HCT116 (cell line): ENCODE measurements at regions not wholly inside any gene's neighbourhood (a gene's known extent, or its start where the extent isn't known, plus 50 kb on each side); places are given as distances from the start of the nearest gene placed in this dataset.

Source experiments
- ATAC-seq: fragments of 200-7000 bp; cut with Tn5 transposase; 2 replicates; pipeline ENCODE4 v1.9.1; 2020; ENCODE audit warnings: mild to moderate bottlenecking, moderate library complexity
- BruUV-seq: library from RNA; stranded (reverse); fragments of 400-500 nt; replicated peaks from 2 replicates; lab custom pipeline; 2021; lab: Mats Ljungman, UMichigan
- CTCF ChIA-PET: fragments of 300-600 bp; sonication (Branson Sonifier 250); formaldehyde crosslinking; loops from one replicate; lab custom pipeline; 2021; ENCODE audit warnings: antibody characterized with exemption; lab: Charles Lee
- POLR2A ChIA-PET: fragments of 300-600, 350-600 bp; sonication (Branson Sonifier 250); formaldehyde crosslinking; loops from one replicate; lab custom pipeline; 2021; ENCODE audit warnings: antibody characterized with exemption; lab: Charles Lee
- RAD21 ChIA-PET, 2 experiments: fragments of 300-600 bp; sonication (Branson Sonifier 250); formaldehyde crosslinking; loops; one replicate each; lab custom pipeline; 2023; ENCODE audit warnings: low total read pairs in 2 of 2; ENCODE audit not compliant: uncharacterized antibody in 2 of 2, unreplicated experiment in 2 of 2, low non-redundant PET in 1 of 2; lab: Charles Lee
- DNase-seq: peaks from one replicate; pipeline ENCODE4 v3.0.0-alpha.2; 2010; ENCODE audit warnings: low read depth, low spot score
- H2AFZ ChIP-seq: fragments of 200-600 bp; shearing (Covaris generic), sonication (generic); 2 replicates; pipeline ENCODE4 v1.6.1; 2017; ENCODE audit warnings: low read depth, mixed run types, mixed read lengths, antibody characterized with exemption, low read length; ENCODE audit not compliant: poor library complexity, severe bottlenecking
- H3K27ac ChIP-seq: 2 replicates; pipeline ENCODE4 v1.5.1; 2012; ENCODE audit warnings: low read depth, low read length
- H3K27me3 ChIP-seq: fragments of 200-600 bp; sonication (generic); 2 replicates; pipeline ENCODE4 v1.6.1; 2016; ENCODE audit warnings: mixed run types, low read length, mixed read lengths; ENCODE audit not compliant: insufficient read depth
- H3K36me3 ChIP-seq, 2 experiments: fragments of 200-500 bp in 1 of 2; fragments of 200-600 bp in 1 of 2; sonication (Bioruptor generic) in 1 of 2; sonication (generic) in 1 of 2; 2 replicates each; pipeline versions ENCODE4 v1.5.1 to v1.6.1; 2014 to 2016; ENCODE audit warnings: low read length in 2 of 2, inconsistent platforms in 1 of 2, mixed read lengths in 1 of 2, mixed run types in 1 of 2; ENCODE audit not compliant: insufficient read depth in 2 of 2, control insufficient read depth in 1 of 2
- H3K4me1 ChIP-seq, 2 experiments: fragments of 200-600 bp in 1 of 2; sonication (generic) in 1 of 2; 2 replicates each; pipeline versions ENCODE4 v1.5.1 to v1.6.1; 2012 to 2017; ENCODE audit warnings: low read length in 2 of 2, inconsistent platforms in 1 of 2, mild to moderate bottlenecking in 1 of 2, mixed read lengths in 1 of 2, mixed run types in 1 of 2, moderate library complexity in 1 of 2; ENCODE audit not compliant: insufficient read depth in 2 of 2, control insufficient read depth in 1 of 2
- H3K4me2 ChIP-seq: fragments of 200-600 bp; sonication (generic); 2 replicates; pipeline ENCODE4 v1.6.1; 2017; ENCODE audit warnings: mixed run types, low read length, mixed read lengths
- H3K4me3 ChIP-seq, 2 experiments: fragments of 200-600 bp in 1 of 2; sonication (generic) in 1 of 2; replicated peaks in 1 of 2; 2 replicates each; pipeline ENCODE4 v1.5.1; 2011 to 2016; ENCODE audit warnings: low read length in 2 of 2, control low read depth in 1 of 2, low read depth in 1 of 2, mild to moderate bottlenecking in 1 of 2, mixed read lengths in 1 of 2, mixed run types in 1 of 2
- H3K79me2 ChIP-seq: fragments of 200-600 bp; sonication (generic); 2 replicates; pipeline ENCODE4 v1.6.1; 2017; ENCODE audit warnings: mild to moderate bottlenecking, mixed run types, low read length, moderate library complexity, mixed read lengths; ENCODE audit not compliant: insufficient read depth
- H3K9ac ChIP-seq: fragments of 200-600 bp; sonication (generic); 2 replicates; pipeline ENCODE4 v1.6.1; 2016; ENCODE audit warnings: low read length, mixed read lengths
- H3K9me2 ChIP-seq: fragments of 200-600 bp; sonication (generic), shearing (Covaris generic); 2 replicates; pipeline ENCODE4 v1.6.1; 2017; ENCODE audit warnings: mixed run types, mild to moderate bottlenecking, moderate library complexity; ENCODE audit not compliant: insufficient read depth
- H3K9me3 ChIP-seq, 2 experiments: fragments of 200-500 bp in 1 of 2; fragments of 200-600 bp in 1 of 2; sonication (Bioruptor generic) in 1 of 2; sonication (generic) in 1 of 2; 2 replicates each; pipeline ENCODE4 v1.6.1; 2014 to 2017; ENCODE audit warnings: low read length in 2 of 2, mixed read lengths in 2 of 2, inconsistent platforms in 1 of 2, low read depth in 1 of 2, mild to moderate bottlenecking in 1 of 2, mixed run types in 1 of 2, moderate library complexity in 1 of 2; ENCODE audit not compliant: control insufficient read depth in 1 of 2, insufficient read depth in 1 of 2
- H4K20me1 ChIP-seq: fragments of 200-600 bp; sonication (generic), shearing (Covaris generic); 2 replicates; pipeline ENCODE4 v1.6.1; 2017; ENCODE audit warnings: mixed run types, mild to moderate bottlenecking, moderate library complexity; ENCODE audit not compliant: insufficient read depth
- CBX3 ChIP-seq: IDR thresholded peaks from 2 replicates; pipeline ENCODE4 v1.6.1; 2012; ENCODE audit warnings: low read depth
- CEBPB ChIP-seq: IDR thresholded peaks from 2 replicates; pipeline ENCODE4 v1.6.1; 2012; ENCODE audit warnings: low read depth
- EGR1 ChIP-seq: IDR thresholded peaks from 2 replicates; pipeline ENCODE4 v1.6.1; 2012; ENCODE audit warnings: low read depth
- ELF1 ChIP-seq: IDR thresholded peaks from 2 replicates; pipeline ENCODE4 v1.6.1; 2012; ENCODE audit warnings: low read depth, borderline replicate concordance
- EZH2 ChIP-seq: fragments of 200-600 bp; sonication (generic); IDR thresholded peaks from 2 replicates; pipeline ENCODE4 v1.6.1; 2017; ENCODE audit warnings: antibody characterized with exemption, mixed run types
- JUND ChIP-seq: IDR thresholded peaks from 2 replicates; pipeline ENCODE4 v1.6.1; 2012
- POLR2AphosphoS5 ChIP-seq: IDR thresholded peaks from 2 replicates; pipeline ENCODE4 v1.6.1; 2011; ENCODE audit warnings: mild to moderate bottlenecking, low read depth, low read length, moderate library complexity
- SIN3A ChIP-seq: IDR thresholded peaks from 2 replicates; pipeline ENCODE4 v1.6.1; 2012; ENCODE audit warnings: low read depth
- SP1 ChIP-seq: IDR thresholded peaks from 2 replicates; pipeline ENCODE4 v1.6.1; 2012; ENCODE audit warnings: low read depth
- SRF ChIP-seq: IDR thresholded peaks from 2 replicates; pipeline ENCODE4 v1.6.1; 2012; ENCODE audit warnings: low read depth
- TCF7L2 ChIP-seq: IDR thresholded peaks from 2 replicates; pipeline ENCODE4 v1.7.0; 2011; ENCODE audit warnings: borderline replicate concordance, inconsistent platforms; ENCODE audit not compliant: insufficient read depth, insufficient read length; ENCODE audit errors: extremely low read depth
- YY1 ChIP-seq: IDR thresholded peaks from 2 replicates; pipeline ENCODE4 v1.6.1; 2011; ENCODE audit warnings: low read length, low read depth, moderate library complexity, mild to moderate bottlenecking; ENCODE audit not compliant: insufficient replicate concordance; ENCODE audit errors: extremely low read depth
- ZNF274 ChIP-seq: fragments of 200-500 bp; sonication (Bioruptor generic); IDR thresholded peaks from 2 replicates; pipeline ENCODE4 v1.6.1; 2014; ENCODE audit warnings: mild to moderate bottlenecking, low read depth, low read length, inconsistent platforms
- intact Hi-C: fragments of 100-400 bp; cut with micrococcal nuclease; formaldehyde crosslinking; loops from 2 replicates; pipeline ENCODE4 v1.10.0; 2022
- TF ChIP-seq, protein P1 (sequence below), 3 experiments: fragments of 200-600 bp in 1 of 3; sonication (generic) in 1 of 3; IDR thresholded peaks in 2 of 3; conservative IDR thresholded peaks in 1 of 3; 2 replicates each; pipeline ENCODE4 v1.5.1; 2012 to 2017; ENCODE audit warnings: low read depth in 2 of 3, low read length in 2 of 3, antibody characterized with exemption in 1 of 3, borderline replicate concordance in 1 of 3, control low read depth in 1 of 3, mild to moderate bottlenecking in 1 of 3, mixed read lengths in 1 of 3, mixed run types in 1 of 3, moderate library complexity in 1 of 3; ENCODE audit not compliant: insufficient read depth in 1 of 3

- Histone ChIP-seq H3K79me2 (no peaks in the 10 kb centered on the region), H3K4me1 (no peaks in the 10 kb centered on the region), H3K9ac (no peak overlapping the region), H3K9me3 (peaks cover 18 to 24% of the 10 kb centered on the region in 2 experiments; a peak in 2 of 4 replicates), H3K36me3 (no peaks in the 10 kb centered on the region), H3K9me2 (no peaks in the 10 kb centered on the region), H3K4me2 (no peak overlapping the region), H3K4me3 (no peak overlapping the region), H3K27me3 (no peaks in the 10 kb centered on the region), H4K20me1 (no peaks in the 10 kb centered on the region), H2AFZ (no peak overlapping the region), H3K27ac (no peak overlapping the region)
- no peak for ATAC-seq
- CTCF ChIA-PET = no interaction called here
- no peak for TF ChIP-seq SIN3A
- TF ChIP-seq JUND = no peak
- no peak for TF ChIP-seq ELF1
- no peak for TF ChIP-seq EGR1
- TF ChIP-seq TCF7L2 = no peak
- TF ChIP-seq CEBPB = no peak
- no peak for TF ChIP-seq EZH2
- no TSS peak for BruUV-seq
- no peak for DNase-seq
- RAD21 ChIA-PET = no interaction called here
- POLR2A ChIA-PET = no interaction called here
- intact Hi-C loops = no loop called here
These were observed 389.5 kb upstream of the CDH4 start for GRCh38 chr20:60862601-60863000.

DNA sequence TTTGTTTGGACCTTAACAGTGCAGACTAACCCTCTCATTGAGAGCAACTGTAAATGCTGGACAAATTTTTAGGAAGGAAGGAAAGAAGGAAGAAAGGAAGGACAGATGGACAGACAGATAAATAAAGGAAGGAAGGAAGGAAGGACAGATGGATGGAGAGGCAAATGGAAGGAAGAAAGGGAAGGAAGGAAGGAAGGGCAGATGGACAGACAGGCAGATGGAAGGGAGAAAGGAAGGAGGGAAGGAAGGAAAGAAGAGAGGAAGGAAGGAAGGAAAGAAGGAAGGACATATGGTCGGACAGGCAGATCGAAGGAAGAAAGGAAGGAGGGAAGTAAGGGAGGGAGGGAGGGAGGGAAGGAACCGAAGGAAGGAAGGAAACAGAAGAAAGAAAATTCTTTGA is 388.5 kb upstream of the CDH4 start:
- Histone ChIP-seq H3K79me2 (no peaks in the 10 kb centered on the region), H2AFZ (no peak overlapping the region), H4K20me1 (no peaks in the 10 kb centered on the region), H3K9me2 (no peaks in the 10 kb centered on the region), H3K27me3 (no peaks in the 10 kb centered on the region), H3K27ac (no peak overlapping the region), H3K9me3 (peaks cover 18 to 26% of the 10 kb centered on the region in 2 experiments; a peak in 2 of 4 replicates), H3K4me2 (no peak overlapping the region), H3K9ac (no peak overlapping the region), H3K4me3 (no peak overlapping the region), H3K36me3 (no peaks in the 10 kb centered on the region), H3K4me1 (no peaks in the 10 kb centered on the region)
- ChIA-PET POLR2A (no interaction called here), CTCF (no interaction called here), RAD21 (no interaction called here)
- TF ChIP-seq SRF (no peak), SP1 (no peak), CBX3 (no peak), YY1 (no peak), EZH2 (no peak), ZNF274 (no peak), JUND (no peak), POLR2AphosphoS5 (no peak)
- TF ChIP-seq, protein P1, sequence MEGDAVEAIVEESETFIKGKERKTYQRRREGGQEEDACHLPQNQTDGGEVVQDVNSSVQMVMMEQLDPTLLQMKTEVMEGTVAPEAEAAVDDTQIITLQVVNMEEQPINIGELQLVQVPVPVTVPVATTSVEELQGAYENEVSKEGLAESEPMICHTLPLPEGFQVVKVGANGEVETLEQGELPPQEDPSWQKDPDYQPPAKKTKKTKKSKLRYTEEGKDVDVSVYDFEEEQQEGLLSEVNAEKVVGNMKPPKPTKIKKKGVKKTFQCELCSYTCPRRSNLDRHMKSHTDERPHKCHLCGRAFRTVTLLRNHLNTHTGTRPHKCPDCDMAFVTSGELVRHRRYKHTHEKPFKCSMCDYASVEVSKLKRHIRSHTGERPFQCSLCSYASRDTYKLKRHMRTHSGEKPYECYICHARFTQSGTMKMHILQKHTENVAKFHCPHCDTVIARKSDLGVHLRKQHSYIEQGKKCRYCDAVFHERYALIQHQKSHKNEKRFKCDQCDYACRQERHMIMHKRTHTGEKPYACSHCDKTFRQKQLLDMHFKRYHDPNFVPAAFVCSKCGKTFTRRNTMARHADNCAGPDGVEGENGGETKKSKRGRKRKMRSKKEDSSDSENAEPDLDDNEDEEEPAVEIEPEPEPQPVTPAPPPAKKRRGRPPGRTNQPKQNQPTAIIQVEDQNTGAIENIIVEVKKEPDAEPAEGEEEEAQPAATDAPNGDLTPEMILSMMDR (IDR thresholded peaks at IDR 0.05 in 2 of 3, conservative IDR thresholded peaks at IDR 0.05 in 1 of 3; ENCODE audit: borderline replicate concordance in 1 of 3, insufficient read depth in 1 of 3, low read depth in 2 of 3, low read length in 2 of 3) = no peak
- ATAC-seq (no peak), DNase-seq (no peak)
- intact Hi-C loops = no loop called here
- no TSS peak for BruUV-seq
